ENCODE measurements at regions not wholly inside any gene's neighbourhood (a gene's known extent, or its start where the extent isn't known, plus 50 kb on each side); places are given as distances from the start of the nearest gene placed in this dataset.
A peak's percentile ranks its signal among the peaks of the same experiment; 100 is the strongest.

DNA sequence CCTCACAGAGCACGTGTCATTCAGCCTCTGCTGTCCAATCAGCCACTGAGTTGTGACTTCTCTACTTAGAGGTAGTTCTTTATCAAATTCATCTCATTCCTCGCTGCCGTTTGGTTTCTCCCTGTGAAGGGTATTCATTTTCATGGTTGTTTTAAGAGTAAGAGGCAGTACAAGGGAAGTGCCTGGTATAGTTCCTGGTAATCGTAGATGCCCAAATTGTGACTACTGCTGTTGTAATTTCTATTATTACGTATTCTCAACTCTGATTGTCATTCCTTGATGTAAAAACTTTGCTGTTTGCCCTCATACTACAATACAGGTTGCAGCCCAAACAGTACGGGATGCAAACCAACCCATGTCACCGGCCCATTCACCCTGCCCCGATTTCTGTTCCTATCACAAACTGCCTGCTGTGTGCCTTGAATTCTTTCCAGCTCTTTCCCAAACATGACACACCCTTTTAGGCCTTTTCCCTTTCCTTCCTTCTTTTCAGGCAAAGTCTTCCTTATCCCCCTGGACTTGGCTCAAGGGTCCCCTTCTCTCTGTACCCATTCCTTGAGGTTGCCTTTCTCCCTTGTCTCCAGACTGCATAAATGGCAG, 93.0 kb downstream of the SLC25A47 start:
- no peak overlapping the region for H3K4me3 ChIP-seq (ENCODE audit: low read depth, low read length)
- no peak for DNase-seq (ENCODE audit: low read depth)
- in situ Hi-C loops (cut with HindIII; ENCODE audit: low sequenced_read_pairs) = no loop called here
- TF ChIP-seq, protein P1, sequence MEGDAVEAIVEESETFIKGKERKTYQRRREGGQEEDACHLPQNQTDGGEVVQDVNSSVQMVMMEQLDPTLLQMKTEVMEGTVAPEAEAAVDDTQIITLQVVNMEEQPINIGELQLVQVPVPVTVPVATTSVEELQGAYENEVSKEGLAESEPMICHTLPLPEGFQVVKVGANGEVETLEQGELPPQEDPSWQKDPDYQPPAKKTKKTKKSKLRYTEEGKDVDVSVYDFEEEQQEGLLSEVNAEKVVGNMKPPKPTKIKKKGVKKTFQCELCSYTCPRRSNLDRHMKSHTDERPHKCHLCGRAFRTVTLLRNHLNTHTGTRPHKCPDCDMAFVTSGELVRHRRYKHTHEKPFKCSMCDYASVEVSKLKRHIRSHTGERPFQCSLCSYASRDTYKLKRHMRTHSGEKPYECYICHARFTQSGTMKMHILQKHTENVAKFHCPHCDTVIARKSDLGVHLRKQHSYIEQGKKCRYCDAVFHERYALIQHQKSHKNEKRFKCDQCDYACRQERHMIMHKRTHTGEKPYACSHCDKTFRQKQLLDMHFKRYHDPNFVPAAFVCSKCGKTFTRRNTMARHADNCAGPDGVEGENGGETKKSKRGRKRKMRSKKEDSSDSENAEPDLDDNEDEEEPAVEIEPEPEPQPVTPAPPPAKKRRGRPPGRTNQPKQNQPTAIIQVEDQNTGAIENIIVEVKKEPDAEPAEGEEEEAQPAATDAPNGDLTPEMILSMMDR (IDR thresholded peaks at IDR 0.05; ENCODE audit: low read depth, low read length, missing control alignments) = no peak

- TF ChIP-seq, protein P1 (IDR thresholded peaks at IDR 0.05; ENCODE audit: low read depth, low read length, missing control alignments) = peak; percentile 92
- in situ Hi-C loops (cut with HindIII; ENCODE audit: low sequenced_read_pairs) = no loop called here
- H3K4me3 ChIP-seq (ENCODE audit: low read depth, low read length) = no peak overlapping the region
- peak; percentile 78 for DNase-seq (ENCODE audit: low read depth)
Measured at GRCh38 chr14:100416921-100417860, 94.1 kb downstream of the SLC25A47 start.

DNA sequence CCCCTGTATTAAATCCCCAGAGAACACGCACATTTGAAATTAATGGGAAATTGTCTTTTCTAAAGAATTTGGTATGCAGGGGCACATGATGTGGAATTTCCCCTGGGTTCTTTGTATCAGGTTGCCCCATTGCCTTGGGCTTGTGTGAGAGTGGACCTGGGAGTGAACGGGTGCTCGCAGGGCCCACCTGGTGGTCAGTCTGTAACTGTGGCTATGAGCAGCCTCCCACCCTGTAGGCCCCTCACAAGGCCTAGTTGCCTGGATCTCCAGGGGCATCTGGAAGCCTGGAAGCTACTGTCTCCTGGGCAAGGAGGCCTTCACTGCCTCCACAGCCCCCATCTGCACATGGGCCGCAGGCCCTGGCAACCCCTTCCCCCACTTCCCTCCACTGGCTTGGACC, 96.7 kb downstream of the SLC25A47 start:
- no peak overlapping the region for H3K4me3 ChIP-seq (ENCODE audit: low read depth, low read length)
- TF ChIP-seq, protein P1 (IDR thresholded peaks at IDR 0.05; ENCODE audit: low read depth, low read length, missing control alignments) = peak; percentile 37
- DNase-seq (ENCODE audit: low read depth) = no peak
- in situ Hi-C loops (cut with HindIII; ENCODE audit: low sequenced_read_pairs) = no loop called here

DNA sequence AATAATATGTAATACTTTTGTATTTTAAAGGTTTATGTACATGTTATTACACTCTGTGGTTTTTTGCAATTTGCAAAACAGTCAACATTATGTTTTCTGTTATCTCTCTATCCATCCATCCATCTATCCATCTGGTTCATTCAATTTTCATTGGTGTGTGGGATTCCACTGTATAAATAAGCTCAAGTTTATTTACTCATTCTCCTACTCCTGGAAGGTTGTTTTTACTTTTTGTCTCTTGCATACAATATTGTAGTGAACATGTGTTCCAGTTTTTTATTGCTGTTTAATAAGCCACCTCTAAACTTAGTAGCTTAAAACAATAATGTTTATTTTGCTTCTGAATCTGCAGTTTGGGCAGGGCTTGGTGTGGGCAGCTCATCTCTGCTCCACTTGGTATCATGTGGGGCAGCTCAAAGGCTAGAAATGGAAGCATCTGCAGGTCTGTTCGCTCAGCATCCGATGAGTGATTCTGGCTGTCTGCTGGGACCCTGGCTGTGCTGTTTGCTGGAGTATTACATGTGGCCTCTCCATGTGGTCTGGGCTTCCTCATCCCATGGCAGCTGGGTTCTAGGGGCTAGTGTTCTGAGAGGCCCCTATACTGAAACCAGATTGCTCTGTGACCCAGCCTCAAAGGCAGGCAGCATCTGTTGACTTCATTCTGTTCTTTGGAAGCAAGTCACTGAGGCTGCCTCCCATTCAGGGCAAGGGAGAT, 98.8 kb downstream of the SLC25A47 start:
- DNase-seq (ENCODE audit: low read depth) = no peak
- TF ChIP-seq, protein P1 (IDR thresholded peaks at IDR 0.05; ENCODE audit: low read depth, low read length, missing control alignments) = no peak
- in situ Hi-C loops (cut with HindIII; ENCODE audit: low sequenced_read_pairs) = no loop called here
- H3K4me3 ChIP-seq (ENCODE audit: low read depth, low read length) = no peak overlapping the region

GRCh38 chr14:100422556-100423316, 99.6 kb downstream of the SLC25A47 start:
- TF ChIP-seq, protein P1 (IDR thresholded peaks at IDR 0.05; ENCODE audit: low read depth, low read length, missing control alignments) = no peak
- in situ Hi-C loops (cut with HindIII; ENCODE audit: low sequenced_read_pairs) = no loop called here
- H3K4me3 ChIP-seq (ENCODE audit: low read depth, low read length) = no peak overlapping the region
- DNase-seq (ENCODE audit: low read depth) = peak; percentile 75
